Activated CD8-positive, alpha-beta memory T cell treated with anti-CD3 and anti-CD28 coated beads, Interleukin-2, amount 50 U/mL, for 48 hours (primary cell): ENCODE measurements at regions not wholly inside any gene's neighbourhood (a gene's known extent, or its start where the extent isn't known, plus 50 kb on each side); places are given as distances from the start of the nearest gene placed in this dataset.
A peak's percentile ranks its signal among the peaks of the same experiment; 100 is the strongest.
"Not testable (repeated sequence)": the region's sequence is repeated elsewhere in the genome, so short reads cannot be mapped to it uniquely, and the experiment has no call there.

Experiments used
- DNase-seq: peaks from one replicate; pipeline ENCODE4 v3.0.0-alpha.2; 2020

DNA sequence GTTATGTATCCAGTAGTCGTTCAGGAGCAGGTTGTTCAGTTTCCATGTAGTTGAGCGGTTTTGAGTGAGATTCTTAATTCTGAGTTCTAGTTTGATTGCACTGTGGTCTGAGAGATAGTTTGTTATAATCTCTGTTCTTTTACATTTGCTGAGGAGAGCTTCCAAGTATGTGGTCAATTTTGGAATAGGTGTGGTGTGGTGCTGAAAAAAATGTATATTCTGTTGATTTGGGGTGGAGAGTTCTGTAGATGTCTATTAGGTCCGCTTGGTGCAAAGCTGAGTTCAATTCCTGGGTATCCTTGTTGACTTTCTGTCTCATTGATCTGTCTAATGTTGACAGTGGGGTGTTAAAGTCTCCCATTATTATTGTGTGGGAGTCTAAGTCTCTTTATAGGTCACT, 68.6 kb upstream of the IZUMO1R start:
- not testable (repeated sequence) for DNase-seq

DNA sequence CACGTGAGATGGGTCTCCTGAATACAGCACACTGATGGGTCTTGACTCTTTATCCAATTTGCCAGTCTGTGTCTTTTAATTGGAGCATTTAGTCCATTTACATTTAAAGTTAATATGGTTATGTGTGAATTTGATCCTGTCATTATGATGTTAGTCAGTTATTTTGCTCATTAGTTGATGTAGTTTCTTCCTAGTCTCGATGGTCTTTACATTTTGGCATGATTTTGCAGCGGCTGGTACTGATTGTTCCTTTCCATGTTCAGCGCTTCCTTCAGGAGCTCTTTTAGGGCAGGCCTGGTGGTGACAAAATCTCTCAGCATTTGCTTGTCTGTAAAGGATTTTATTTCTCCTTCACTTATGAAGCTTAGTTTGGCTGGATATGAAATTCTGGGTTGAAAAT, 68.0 kb upstream of the IZUMO1R start:
- DNase-seq, result not testable (repeated sequence)

DNA sequence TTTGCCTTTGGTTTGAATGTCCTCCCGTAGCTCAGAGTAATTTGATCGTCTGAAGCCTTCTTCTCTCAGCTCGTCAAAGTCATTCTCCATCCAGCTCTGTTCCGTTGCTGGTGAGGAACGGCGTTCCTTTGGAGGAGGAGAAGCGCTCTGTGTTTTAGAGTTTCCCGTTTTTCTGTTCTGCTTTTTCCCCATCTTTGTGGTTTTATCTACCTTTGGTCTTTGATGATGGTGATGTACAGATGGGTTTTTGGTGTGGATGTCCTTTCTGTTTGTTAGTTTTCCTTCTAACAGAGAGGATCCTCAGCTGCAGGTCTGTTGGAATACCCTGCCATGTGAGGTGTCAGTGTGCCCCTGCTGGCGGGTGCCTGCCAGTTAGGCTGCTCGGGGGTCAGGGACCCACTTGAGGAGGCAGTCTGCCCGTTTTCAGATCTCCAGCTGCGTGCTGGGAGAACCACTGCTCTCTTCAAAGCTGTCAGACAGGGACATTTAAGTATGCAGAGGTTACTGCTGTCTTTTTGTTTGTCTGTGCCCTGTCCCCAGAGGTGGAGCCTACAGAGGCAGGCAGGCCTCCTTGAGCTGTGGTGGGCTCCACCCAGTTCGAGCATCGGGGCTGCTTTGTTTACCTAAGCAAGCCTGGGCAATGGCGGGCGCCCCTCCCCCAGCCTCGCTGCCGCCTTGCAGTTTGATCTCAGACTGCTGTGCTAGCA, 66.8 kb upstream of the IZUMO1R start:
- peak; percentile 77 for DNase-seq

DNA sequence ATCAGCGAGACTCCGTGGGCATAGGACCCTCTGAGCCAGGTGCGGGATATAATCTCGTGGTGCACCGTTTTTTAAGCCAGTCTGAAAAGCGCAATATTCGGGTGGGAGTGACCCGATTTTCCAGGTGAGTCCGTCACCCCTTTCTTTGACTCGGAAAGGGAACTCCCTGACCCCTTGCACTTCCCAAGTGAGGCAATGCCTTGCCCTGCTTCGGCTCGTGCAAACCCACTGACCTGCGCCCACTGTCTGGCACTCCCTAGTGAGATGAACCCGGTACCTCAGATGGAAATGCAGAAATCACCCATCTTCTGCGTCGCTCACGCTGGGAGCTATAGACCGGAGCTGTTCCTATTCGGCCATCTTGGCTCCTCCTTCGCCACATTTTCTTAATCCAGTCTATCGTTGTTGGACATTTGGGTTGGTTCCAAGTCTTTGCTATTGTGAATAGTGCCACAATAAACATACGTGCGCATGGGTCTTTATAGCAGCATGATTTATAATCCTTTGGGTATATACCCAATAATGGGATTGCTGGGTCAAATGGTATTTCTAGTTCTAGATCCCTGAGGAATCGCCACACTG, 66.1 kb upstream of the IZUMO1R start:
- peak; percentile 76 for DNase-seq

DNA sequence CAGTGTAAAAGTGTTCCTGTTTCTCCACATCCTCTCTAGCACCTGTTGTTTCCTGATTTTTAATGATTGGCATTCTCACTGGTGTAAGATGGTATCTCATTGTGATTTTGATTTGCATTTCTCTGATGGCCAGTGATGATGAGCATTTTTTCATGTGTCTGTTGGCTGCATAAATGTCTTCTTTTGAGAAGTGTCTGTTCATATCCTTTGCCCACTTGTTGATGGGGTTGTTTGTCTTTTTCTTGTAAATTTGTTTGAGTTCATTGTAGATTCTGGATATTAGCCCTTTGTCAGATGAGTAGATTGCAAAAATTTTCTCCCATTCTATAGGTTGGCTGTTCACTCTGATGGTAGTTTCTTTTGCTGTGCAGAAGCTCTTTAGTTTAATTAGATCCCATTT, 65.6 kb upstream of the IZUMO1R start:
- not testable (repeated sequence) for DNase-seq

DNA sequence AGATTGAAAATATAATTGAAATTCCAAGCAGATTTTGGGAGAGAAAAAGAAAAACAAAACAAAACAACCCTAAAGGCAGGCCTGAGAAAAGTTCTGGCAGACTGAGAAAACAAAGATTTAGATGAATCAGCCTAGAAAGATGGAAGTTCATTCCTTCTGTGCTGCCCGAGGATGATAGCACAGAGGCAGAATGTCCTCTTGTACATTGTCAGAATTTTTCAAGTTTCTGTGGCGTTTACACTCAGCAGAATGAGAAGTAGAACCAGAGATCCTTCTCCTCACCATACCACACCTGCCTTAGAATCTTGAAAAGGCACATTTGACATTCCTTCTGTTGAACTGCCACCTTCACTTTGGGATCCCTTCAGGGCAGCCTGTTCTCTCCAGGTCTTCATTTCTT, 62.5 kb upstream of the IZUMO1R start:
- DNase-seq, result no peak

DNA sequence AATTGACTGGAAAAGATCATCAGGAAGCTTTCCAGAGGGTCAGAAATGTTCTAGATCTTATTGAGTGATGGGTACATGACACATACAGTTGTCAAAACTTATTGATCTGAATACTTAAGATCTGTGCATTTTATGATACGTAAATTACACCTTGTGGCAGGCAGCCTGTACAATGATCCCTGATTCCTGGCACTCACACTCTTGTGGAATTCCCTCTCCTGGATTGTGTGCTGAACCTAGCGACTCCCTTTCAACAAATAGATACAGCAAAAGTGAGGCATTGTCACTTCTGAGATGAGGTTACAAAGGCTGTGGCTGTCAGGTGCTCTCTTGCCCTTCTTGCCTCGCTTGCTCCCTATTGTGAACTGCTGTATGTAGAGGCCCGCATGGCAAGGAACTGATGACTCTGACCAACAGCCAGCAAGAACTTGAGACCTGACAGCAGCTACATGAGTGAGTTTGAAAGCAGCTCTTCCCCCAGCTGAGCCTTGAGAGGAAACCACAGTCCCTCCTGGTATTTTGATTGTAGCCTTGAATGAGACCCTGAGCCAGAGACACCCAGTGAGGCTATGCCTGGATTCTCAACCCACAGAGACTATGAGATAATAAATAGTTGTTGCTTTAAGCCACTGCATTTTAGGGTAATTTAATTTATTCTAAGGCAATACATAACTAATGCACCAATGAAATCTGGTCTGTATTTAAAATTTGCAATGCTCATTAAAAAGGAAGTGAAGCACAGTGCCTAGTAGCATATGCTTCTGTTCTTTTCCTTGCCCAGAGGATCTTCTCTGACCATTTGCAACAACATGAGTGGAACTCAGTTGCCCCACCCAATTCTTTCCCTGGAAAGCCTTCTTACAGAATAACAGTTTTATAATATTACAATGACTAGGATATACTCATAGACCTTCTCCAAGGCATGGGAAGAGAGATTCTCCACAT, 60.5 kb upstream of the IZUMO1R start:
- DNase-seq, result no peak

DNA sequence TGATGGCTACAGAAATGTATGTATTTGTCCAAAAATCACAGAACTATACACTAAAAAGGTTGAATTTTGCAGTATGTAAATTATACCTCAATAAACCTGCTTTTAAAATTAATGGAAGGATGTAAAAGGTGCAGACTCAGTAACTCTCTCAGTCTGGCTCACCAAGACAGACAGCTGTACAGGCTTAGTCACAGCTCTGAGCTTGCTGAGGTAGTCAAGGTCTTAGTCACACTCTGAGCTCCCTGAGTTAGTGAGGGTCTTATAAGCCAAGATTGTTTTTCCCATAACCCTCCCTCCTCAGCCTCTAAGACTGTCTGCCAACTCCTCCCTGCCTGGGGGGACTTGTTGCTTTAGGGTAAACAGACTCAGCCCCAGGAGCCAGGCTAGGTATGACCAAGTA, 59.3 kb upstream of the IZUMO1R start:
- no peak for DNase-seq

DNA sequence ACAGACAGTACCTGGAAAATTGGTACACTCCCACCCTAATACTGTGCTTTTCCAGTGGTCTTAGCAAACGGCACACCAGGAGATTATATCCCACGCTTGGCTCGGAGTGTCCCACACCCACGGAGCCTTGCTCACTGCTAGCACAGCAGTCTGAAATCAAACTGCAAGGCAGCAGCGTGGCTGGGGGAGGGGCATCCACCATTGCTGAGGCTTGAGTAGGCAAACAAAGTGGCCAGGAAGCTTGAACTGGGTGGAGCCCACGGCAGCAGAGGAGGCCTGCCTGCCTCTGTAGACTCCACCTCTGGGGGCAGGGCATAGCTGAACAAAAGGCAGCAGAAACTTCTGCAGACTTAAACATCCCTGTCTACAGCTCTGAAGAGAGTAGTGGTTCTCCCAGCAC, 56.1 kb upstream of the IZUMO1R start:
- not testable (repeated sequence) for DNase-seq

DNA sequence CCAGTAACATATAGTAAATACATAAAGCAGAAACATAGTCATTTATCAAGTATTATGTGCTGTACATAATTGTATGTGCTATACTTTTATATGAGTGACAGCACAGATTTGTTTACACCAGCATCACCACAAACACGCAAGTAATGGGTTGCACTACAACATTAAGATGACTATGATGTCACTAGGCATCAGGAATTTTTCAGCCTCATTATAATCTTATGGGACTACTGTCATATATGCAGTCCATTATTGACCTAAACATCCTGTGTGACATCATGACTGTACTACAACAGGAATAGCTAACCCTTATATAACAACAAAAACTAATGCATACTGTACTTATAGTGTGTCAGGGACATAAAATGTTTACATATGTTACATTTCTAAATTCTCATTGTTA, 50.2 kb upstream of the IZUMO1R start:
- DNase-seq, result no peak
